ENCODE measurements at regions not wholly inside any gene's neighbourhood (a gene's known extent, or its start where the extent isn't known, plus 50 kb on each side); places are given as distances from the start of the nearest gene placed in this dataset.

DNA sequence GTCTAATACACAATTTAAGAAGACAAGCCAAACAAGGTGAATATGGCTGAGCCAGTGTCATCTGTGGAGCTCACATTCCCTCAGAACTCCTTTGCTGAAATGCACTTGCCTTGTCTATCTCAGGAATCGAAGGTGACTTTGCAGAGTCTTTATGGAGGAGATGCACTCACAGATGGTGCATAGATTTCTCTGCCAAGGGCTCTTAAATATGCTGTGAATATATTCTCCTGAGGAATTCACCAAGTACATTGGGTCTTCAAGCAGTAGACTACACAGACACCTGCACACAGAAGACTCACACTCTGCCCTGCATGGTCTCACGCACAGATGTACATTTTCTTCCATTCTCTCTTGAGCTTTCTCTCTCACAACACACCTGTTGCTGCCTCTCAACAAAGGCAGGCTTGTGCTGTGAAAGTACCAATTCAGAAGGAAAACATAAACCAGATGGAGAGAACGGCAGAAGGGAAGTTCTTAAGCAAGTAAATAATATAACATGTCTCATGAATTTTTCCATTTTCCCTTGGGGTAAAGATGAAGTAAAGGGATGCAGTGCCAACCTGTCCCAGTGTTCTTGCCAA is 174.7 kb downstream of the DLEU7 start:
- TF ChIP-seq, protein P1, sequence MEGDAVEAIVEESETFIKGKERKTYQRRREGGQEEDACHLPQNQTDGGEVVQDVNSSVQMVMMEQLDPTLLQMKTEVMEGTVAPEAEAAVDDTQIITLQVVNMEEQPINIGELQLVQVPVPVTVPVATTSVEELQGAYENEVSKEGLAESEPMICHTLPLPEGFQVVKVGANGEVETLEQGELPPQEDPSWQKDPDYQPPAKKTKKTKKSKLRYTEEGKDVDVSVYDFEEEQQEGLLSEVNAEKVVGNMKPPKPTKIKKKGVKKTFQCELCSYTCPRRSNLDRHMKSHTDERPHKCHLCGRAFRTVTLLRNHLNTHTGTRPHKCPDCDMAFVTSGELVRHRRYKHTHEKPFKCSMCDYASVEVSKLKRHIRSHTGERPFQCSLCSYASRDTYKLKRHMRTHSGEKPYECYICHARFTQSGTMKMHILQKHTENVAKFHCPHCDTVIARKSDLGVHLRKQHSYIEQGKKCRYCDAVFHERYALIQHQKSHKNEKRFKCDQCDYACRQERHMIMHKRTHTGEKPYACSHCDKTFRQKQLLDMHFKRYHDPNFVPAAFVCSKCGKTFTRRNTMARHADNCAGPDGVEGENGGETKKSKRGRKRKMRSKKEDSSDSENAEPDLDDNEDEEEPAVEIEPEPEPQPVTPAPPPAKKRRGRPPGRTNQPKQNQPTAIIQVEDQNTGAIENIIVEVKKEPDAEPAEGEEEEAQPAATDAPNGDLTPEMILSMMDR (IDR thresholded peaks at IDR 0.05; ENCODE audit: low read depth, low read length) = no peak
- TF ChIP-seq POLR2A (IDR thresholded peaks at IDR 0.05; ENCODE audit: extremely low read depth, insufficient read length) (no peak), MYC (IDR thresholded peaks at IDR 0.05; ENCODE audit: low read depth, low read length) (no peak)
- TF ChIP-seq, protein P2, sequence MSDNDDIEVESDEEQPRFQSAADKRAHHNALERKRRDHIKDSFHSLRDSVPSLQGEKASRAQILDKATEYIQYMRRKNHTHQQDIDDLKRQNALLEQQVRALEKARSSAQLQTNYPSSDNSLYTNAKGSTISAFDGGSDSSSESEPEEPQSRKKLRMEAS (IDR thresholded peaks at IDR 0.05; ENCODE audit: low read depth, low read length) = no peak
